A673 (cell line): ENCODE measurements at regions not wholly inside any gene's neighbourhood (a gene's known extent, or its start where the extent isn't known, plus 50 kb on each side); places are given as distances from the start of the nearest gene placed in this dataset.

Experiments
- EZH2 ChIP-seq: fragments of 200-600 bp; sonication (generic); IDR thresholded peaks from 2 replicates; pipeline ENCODE4 v1.6.1; 2017; ENCODE audit warnings: borderline replicate concordance, low read depth, mild to moderate bottlenecking, mixed read lengths, antibody characterized with exemption, low read length; ENCODE audit not compliant: poor library complexity, severe bottlenecking
- TF ChIP-seq, protein P1 (sequence below): fragments of 300-800, 200-600 bp; sonication (generic); conservative IDR thresholded peaks from 2 replicates; pipeline ENCODE4 v1.5.1; 2017; ENCODE audit warnings: low read depth, mild to moderate bottlenecking, antibody characterized with exemption, low read length, moderate library complexity, mixed read lengths

DNA sequence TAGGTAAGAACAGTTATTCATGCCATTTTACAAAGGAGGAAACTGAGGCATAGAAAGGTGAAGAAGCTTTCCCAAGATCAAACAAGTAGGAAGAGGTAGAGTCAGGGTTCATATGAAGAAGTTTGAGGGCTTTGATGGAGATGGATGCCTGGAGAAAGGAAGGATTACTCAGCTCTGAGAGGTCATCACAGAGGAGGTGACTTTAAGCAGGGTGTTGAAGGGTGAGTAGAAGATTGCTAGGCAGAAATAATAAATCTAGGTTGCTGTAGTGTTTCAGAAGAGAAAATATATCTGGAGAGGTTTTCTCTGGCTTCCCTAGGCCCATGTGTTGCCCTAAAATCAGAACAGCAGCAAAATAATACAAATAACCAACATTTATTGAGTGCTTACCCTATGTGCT lies 196.3 kb downstream of the PALM2AKAP2 start:
- no peak for TF ChIP-seq EZH2
- TF ChIP-seq, protein P1, sequence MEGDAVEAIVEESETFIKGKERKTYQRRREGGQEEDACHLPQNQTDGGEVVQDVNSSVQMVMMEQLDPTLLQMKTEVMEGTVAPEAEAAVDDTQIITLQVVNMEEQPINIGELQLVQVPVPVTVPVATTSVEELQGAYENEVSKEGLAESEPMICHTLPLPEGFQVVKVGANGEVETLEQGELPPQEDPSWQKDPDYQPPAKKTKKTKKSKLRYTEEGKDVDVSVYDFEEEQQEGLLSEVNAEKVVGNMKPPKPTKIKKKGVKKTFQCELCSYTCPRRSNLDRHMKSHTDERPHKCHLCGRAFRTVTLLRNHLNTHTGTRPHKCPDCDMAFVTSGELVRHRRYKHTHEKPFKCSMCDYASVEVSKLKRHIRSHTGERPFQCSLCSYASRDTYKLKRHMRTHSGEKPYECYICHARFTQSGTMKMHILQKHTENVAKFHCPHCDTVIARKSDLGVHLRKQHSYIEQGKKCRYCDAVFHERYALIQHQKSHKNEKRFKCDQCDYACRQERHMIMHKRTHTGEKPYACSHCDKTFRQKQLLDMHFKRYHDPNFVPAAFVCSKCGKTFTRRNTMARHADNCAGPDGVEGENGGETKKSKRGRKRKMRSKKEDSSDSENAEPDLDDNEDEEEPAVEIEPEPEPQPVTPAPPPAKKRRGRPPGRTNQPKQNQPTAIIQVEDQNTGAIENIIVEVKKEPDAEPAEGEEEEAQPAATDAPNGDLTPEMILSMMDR, result no peak
